ENCODE measurements at regions not wholly inside any gene's neighbourhood (a gene's known extent, or its start where the extent isn't known, plus 50 kb on each side); places are given as distances from the start of the nearest gene placed in this dataset.

DNA sequence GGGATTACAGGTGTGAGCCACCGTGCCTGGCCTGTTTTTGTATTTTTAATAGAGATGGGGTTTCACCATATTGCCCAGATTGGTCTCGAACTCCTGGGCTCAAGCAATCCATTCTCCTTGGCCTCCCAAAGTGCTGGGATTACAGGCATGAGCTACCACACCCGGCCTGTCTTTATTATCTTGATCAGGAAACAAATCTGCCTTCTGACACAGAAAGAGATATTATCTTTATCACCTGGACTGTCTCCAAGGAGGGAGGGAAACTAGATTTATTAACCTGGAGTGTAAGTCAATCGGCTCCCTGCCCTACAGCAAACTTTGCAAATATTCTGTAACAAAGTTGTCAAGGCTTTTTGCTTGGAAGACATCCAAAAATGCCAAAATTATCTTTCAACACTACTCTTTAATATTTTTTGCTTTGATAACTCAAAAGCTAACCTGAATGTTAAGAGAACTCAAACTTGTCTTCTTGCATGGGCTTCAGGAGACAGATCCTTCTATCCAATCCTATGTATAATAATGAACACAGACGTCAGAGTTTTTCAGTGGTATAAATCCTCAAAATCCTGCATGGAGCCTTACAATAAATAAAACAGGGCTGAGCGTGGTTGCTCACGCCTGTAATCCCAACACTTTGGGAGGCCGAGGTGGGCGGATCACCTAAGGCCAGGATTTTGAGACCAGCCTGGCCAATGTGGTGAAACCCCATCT, 85.0 kb upstream of the LOC128125822 start:
- TF ChIP-seq EZH2 (IDR thresholded peaks at IDR 0.05; ENCODE audit: low read length, missing control alignments) = no peak
- TF ChIP-seq, protein P1, sequence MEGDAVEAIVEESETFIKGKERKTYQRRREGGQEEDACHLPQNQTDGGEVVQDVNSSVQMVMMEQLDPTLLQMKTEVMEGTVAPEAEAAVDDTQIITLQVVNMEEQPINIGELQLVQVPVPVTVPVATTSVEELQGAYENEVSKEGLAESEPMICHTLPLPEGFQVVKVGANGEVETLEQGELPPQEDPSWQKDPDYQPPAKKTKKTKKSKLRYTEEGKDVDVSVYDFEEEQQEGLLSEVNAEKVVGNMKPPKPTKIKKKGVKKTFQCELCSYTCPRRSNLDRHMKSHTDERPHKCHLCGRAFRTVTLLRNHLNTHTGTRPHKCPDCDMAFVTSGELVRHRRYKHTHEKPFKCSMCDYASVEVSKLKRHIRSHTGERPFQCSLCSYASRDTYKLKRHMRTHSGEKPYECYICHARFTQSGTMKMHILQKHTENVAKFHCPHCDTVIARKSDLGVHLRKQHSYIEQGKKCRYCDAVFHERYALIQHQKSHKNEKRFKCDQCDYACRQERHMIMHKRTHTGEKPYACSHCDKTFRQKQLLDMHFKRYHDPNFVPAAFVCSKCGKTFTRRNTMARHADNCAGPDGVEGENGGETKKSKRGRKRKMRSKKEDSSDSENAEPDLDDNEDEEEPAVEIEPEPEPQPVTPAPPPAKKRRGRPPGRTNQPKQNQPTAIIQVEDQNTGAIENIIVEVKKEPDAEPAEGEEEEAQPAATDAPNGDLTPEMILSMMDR (conservative IDR thresholded peaks at IDR 0.05 in 1 of 2, IDR thresholded peaks at IDR 0.05 in 1 of 2; ENCODE audit: low read depth in 1 of 2, low read length in 2 of 2) = no peak
